ENCODE measurements at regions not wholly inside any gene's neighbourhood (a gene's known extent, or its start where the extent isn't known, plus 50 kb on each side); places are given as distances from the start of the nearest gene placed in this dataset.
A peak's percentile ranks its signal among the peaks of the same experiment; 100 is the strongest.

- no peak for DNase-seq
These were observed 522.1 kb upstream of the RAB6C start for GRCh38 chr2:129457277-129457818.

DNA sequence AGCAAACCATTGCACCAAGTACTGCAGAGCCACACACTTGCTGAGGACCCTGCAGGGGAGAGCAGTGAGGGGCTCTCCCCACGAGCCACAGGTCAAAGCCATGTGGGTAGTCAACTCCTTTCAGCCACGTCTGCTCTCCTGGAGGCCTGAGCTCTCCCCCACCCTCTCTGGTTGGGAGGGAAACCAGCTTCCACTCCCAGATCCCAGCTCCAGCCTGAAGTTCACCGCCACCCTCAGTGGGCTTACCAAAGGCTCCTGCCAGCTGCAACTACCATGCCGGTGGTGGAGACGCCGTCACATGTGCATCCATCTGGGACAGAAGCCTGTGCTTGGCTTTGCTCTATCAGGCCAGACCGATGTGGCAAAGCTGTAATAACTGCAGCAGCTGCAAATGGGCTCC is 521.5 kb upstream of the RAB6C start:
- DNase-seq, result no peak

GRCh38 chr2:129458436-129458835 is 521.0 kb upstream of the RAB6C start:
- no peak for DNase-seq

DNA sequence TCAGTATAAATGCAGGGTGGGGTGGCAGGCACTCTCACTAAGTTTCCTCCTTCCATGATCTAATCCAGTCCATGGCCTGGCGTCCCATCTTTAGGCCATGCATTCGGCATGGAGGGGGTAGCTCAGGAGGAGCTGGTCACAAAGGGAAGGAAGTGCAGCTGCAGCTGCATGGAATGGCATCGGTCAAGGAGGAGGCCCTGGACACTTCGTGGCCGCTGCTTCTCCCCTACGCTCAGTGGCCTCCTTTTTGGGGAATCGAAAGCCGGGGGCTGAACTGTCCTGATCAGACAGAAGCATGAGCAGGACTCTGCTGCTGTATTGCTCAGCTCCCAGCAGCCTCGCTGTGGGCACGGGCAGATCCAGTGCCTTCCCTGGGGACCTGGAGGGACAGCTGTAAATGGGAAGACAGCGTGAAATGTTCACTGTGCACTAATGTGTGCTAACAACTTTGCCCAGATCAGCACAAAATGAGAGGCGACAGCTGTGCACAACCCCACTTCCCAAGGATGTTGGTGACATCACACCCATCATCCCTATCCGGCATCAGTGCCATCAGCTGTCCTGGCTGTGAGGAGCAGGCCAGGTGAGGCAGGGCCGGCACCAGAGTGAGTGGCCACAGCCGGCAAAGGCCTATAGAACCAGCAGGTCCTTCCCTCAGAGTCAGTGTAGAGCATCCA is 520.1 kb upstream of the RAB6C start:
- DNase-seq, result no peak

GRCh38 chr2:129459881-129460280 is 519.6 kb upstream of the RAB6C start:
- DNase-seq, result no peak

DNA sequence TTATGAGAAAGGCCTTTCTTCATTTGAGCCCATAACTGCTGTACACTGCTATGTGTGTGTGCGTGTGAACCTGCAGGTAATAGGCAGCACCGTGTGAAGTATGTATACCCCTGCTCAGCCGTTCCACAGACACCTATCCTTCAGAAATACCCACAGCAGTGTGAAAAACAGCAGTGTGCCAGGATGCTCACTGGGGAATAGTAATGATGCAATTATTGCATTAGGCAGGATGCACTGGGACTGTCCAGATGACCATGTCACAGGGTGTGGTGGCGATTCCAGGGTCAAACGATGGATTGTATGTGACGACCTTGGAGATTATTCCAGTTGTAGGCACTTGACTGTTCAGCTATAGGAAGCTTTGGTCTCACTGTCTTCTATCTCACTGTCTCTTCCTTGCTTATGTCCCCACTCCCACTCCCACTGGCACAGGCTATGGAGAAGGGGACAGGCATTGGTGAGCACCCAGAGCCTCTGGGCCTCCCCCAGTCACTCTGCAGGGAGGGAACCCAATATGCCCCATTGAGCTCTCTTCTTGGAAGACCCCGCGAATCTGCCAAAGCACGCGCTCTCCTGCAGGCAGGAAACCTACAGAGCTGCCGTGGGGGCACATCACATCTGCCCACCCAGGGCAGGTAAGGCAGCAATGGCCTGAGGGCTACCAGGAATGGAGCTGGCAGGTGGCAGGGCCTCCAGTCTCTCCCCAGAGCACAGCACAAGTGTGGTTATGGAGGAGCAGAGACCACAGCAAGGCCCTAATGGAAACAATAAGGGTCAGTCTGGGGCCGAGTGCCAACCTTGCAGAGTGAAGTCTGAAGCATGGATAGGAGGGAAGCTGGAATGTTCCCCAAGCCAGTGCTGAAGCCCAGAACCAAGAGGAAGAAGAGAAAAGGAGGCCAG is 518.9 kb upstream of the RAB6C start:
- DNase-seq, result no peak

DNA sequence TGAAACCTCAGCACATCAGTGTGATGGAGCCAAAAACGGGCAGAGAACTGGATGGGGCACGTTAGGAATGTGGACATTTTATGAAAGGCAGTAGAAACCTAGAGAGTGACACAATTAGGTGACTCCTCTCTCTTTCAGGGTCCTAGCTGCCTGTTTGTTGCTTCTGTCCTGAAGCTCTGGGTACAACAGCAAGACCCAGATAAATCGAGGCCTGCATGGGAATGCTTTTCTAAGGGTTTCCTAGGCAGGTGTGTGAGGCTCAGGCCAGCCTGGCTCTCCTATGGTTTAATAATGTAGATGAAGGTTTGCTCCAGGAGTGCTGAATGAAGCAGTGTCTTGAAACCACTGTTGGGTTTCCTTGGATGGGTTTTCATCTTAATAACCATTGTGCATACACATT is 517.1 kb upstream of the RAB6C start:
- DNase-seq, result no peak

- DNase-seq, result no peak
These were observed 516.5 kb upstream of the RAB6C start for GRCh38 chr2:129462967-129463366.

DNA sequence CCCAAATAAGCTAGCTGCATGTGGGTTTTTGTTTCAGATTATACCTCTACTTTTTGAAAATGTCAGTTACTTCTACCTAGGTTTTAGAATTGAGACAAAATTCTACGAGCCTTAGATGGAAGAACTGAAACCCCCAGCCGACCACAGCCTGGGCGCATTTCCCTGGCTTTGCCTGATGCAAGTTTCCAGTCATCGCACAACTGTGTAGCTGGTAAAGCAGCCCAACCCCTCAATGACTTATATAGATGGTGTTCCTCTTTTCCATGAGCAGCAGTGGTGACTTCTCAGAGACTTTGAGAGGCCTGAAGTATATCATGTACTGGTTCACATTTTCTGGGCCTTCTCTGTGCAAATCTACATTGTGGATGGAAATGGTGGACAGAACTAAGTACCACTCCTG is 515.4 kb upstream of the RAB6C start:
- DNase-seq, result no peak

- no peak for DNase-seq
These were observed 514.8 kb upstream of the RAB6C start for GRCh38 chr2:129464631-129465030.

- no peak for DNase-seq
These were observed 514.4 kb upstream of the RAB6C start for GRCh38 chr2:129465045-129465444.

DNA sequence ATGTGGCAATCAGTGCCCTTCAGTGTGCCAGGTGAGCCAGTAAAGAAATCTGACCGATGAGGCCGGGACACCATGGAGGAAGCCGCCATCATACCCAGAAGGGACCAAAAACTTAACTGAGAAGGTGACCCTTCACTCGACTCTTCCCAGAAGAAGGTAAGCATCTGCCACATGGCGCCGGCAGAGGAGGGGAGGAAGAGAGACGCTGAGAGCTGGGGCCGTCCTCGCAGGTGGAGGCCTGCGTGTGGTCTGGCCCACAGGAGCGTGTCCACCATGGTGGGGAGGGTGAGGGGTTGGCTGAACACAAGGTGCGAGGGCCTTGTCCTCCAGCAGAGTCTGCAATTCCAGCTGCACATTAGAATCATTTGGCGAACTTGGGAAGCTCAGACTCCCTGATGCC is 513.1 kb upstream of the RAB6C start:
- no peak for DNase-seq

GRCh38 chr2:129467012-129467779 is 512.3 kb upstream of the RAB6C start:
- DNase-seq, result no peak

DNA sequence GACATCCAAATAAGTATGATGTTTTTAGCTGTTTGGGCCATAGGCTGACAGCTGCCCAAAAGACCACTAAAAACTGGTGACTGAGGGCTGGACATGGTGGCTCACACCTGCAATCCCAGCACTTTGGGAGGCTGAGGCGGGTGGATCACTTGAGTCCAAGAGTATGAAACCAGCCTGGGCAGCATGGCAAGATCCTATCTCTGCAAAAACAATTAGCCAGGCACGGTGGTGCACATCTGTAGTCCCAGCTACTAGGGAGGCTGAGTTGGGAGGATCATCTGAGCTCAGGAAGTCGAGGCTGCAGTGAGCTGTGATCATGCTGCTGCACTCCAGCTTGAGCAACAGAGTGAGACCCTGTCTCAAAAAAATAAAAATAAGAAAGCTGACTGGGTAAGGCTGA is 511.5 kb upstream of the RAB6C start:
- DNase-seq, result no peak

- no peak for DNase-seq
These were observed 510.6 kb upstream of the RAB6C start for GRCh38 chr2:129468879-129469278.

GRCh38 chr2:129469389-129469788 is 510.1 kb upstream of the RAB6C start:
- no peak for DNase-seq

- DNase-seq, result no peak
These were observed 509.6 kb upstream of the RAB6C start for GRCh38 chr2:129469871-129470270.

DNA sequence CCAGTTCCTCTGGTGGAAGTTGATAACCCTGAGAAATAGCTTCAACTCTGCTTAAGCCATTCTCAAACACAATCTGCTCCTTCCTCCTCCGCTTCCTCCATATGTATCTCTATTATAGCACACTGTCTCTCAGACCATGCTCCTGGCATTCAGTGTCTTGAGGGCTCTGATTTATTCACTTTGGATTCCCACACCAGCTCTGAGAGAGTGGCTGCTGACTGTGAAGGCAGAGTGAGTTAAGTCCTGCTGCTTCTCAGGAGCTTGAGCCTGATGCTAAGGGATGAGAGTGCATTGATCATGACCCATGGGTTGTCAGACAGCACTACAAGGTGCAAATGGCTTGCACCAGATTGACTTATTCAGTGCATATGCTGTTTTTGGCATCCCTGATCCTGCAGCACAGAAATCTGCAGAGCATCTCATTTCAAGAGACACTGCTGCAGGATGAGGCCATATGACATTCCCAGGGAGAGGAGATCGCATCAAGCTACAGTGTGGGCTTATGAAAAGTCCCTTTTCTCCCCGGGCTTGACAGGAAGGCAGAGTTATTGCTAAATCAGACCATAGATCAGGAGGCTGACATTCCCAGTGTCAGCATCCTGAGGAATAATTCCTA is 500.5 kb upstream of the RAB6C start:
- peak; percentile 2 for DNase-seq

DNA sequence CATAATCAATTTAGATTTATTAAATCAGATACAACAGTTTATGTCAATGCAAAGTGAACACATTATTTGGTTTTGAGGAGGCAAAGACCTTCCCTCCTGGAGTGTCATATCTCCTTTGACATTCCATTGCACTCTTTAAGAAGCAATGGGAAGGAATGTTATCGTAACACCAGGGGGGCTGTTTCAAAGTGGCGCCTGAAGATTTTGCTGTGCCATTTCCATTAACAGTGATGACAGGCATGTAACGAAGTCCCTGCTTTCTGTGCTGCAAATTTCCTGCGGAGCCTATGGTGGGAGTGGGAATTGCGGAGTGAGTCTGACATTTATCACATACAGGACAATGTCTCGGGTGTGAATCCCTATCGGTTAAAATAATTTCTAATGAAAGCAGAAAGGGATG is 499.6 kb upstream of the RAB6C start:
- DNase-seq, result no peak

GRCh38 chr2:129480790-129481189 is 498.7 kb upstream of the RAB6C start:
- no peak for DNase-seq

GRCh38 chr2:129481306-129482219 is 497.9 kb upstream of the RAB6C start:
- DNase-seq, result no peak
